Cardiac muscle cell (in vitro differentiated cells and primary cell): ENCODE measurements at regions not wholly inside any gene's neighbourhood (a gene's known extent, or its start where the extent isn't known, plus 50 kb on each side); places are given as distances from the start of the nearest gene placed in this dataset.
"Not testable (repeated sequence)": the region's sequence is repeated elsewhere in the genome, so short reads cannot be mapped to it uniquely, and the experiment has no call there.

ENCODE experiments used
- DNase-seq, 2 donors: peaks; one replicate each; pipeline versions ENCODE4 v3.0.0 to v3.0.0-alpha.2; 2010 to 2017; ENCODE audit warnings: low read depth in 1 of 2, low spot score in 1 of 2
- H3K27ac ChIP-seq: fragments of 200-600 bp; sonication (generic); 2 replicates; pipeline ENCODE4 v1.5.1; 2016
- H3K27me3 ChIP-seq: fragments of 200-600 bp; sonication (generic); 2 replicates; pipeline ENCODE4 v1.6.0; 2016; ENCODE audit warnings: control low read depth
- H3K36me3 ChIP-seq: fragments of 200-600 bp; sonication (generic); 2 replicates; pipeline ENCODE4 v1.5.1; 2016; ENCODE audit warnings: control low read depth
- H3K4me1 ChIP-seq: fragments of 200-600 bp; sonication (generic); 2 replicates; pipeline ENCODE4 v1.8.1; 2017; ENCODE audit warnings: low read depth, mild to moderate bottlenecking, mixed run types
- H3K4me3 ChIP-seq: fragments of 200-600 bp; sonication (generic); 2 replicates; pipeline ENCODE4 v1.5.1; 2016; ENCODE audit warnings: mild to moderate bottlenecking
- H3K9me3 ChIP-seq: fragments of 200-600 bp; sonication (generic); 2 replicates; pipeline ENCODE4 v1.5.1; 2017; ENCODE audit warnings: low read depth, mild to moderate bottlenecking, control low read depth
- TF ChIP-seq, protein P1 (sequence below): IDR thresholded peaks from 2 replicates; pipeline ENCODE4 v1.5.1; 2012; ENCODE audit warnings: low read depth, mild to moderate bottlenecking, low read length

DNA sequence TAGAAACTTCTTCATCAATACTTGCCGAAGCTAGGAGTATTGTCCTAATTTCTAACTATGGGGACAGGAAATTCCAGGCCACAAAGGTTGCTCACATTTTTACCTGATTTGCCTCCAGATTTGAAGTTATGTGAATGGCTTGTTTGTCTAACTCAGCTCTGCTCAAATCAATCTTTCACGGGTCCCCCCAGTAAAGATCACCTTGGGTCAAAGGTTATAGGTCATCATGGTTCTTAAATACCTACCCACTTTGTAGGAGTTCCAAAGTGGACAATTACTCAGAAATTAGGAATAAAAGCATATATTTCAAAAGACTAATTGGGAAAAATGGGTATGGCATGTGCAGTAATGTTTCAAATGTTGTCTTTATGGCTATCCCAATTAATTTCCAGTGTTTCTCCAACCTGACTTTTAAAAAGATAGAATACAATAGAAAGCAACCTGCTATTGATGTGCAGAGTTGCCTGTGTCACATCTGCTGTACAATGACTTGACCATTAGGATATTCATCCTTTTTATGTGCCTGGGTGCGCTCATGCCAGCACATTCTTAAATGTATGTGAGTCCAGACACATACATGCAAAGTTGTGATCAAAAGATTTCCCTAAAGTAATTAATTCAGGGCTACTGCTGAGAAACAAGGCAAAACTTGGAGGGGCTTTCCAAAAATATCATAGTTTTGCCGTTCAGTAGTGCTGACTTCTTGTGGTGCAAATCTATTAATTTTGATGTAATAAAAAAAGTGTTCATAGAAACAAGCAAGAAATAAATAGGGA lies 126.1 kb downstream of the MYCN start:
- TF ChIP-seq, protein P1, sequence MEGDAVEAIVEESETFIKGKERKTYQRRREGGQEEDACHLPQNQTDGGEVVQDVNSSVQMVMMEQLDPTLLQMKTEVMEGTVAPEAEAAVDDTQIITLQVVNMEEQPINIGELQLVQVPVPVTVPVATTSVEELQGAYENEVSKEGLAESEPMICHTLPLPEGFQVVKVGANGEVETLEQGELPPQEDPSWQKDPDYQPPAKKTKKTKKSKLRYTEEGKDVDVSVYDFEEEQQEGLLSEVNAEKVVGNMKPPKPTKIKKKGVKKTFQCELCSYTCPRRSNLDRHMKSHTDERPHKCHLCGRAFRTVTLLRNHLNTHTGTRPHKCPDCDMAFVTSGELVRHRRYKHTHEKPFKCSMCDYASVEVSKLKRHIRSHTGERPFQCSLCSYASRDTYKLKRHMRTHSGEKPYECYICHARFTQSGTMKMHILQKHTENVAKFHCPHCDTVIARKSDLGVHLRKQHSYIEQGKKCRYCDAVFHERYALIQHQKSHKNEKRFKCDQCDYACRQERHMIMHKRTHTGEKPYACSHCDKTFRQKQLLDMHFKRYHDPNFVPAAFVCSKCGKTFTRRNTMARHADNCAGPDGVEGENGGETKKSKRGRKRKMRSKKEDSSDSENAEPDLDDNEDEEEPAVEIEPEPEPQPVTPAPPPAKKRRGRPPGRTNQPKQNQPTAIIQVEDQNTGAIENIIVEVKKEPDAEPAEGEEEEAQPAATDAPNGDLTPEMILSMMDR, result no peak
- Histone ChIP-seq H3K27ac (no peak overlapping the region), H3K4me1 (no peaks in the 10 kb centered on the region), H3K36me3 (no peaks in the 10 kb centered on the region), H3K4me3 (no peak overlapping the region), H3K9me3 (no peaks in the 10 kb centered on the region), H3K27me3 (no peaks in the 10 kb centered on the region)
- no peak for DNase-seq

DNA sequence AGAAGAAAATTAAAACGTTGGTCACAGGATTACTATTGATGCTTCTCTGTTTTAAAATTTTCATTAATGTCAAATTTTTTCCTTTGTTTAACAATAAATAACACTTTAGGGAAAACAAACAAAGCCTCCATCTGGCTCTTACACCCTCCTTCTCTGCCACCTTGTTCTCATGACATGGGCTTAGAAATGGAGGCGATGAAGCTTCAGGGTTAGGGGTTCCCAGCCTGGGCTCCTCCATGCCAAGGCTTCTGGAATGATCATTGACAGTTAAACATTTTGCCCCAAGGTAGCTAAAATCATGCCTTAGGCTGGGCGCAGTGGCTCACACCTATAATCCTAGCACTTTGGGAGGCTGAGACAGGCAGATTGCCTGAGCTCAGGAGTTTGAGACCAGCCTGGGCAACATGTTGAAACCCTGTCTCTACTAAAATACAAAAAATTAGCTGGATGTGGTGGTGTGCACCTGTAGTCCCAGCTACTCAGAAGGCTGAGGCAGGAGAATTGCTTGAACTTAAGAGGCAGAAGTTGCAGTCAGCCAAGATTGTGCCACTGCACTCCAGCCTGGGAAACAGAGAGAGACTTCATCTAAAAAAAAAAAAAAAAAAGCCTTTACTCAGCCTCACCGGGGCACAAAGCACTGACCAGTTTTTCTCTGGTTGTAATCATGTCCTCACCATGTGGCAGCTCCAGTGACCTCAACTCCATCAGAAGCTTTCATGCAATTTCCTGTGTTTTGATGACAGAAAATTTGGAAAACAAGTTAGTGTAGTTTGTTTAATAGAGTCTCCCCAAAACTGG lies 125.1 kb downstream of the MYCN start:
- H3K4me3 ChIP-seq, H3K9me3 ChIP-seq, DNase-seq, H3K4me1 ChIP-seq, H3K27ac ChIP-seq, H3K27me3 ChIP-seq, H3K36me3 ChIP-seq: not testable (repeated sequence)

DNA sequence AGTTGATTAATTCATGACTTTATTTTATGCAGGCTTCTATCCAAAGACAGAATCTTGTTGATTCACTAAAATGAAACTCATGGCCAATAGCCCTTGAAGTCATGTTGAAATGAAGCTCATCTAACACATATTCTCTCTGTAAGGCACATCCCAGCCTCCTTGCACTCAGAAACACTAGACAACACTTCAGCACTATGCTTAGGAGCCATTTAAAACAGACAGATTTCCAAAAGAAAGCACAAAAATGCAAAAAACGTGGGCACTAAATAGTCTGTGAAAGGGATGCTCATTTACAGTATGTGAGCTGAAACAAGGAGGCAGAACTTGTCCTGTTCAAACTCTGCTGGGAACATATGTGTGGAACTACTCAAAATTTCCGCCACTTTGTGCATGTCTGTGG lies 124.4 kb downstream of the MYCN start:
- TF ChIP-seq, protein P1, result no peak
- no peaks in the 10 kb centered on the region for H3K27me3 ChIP-seq
- H3K9me3 ChIP-seq, result no peaks in the 10 kb centered on the region
- no peak for DNase-seq
- no peak overlapping the region for H3K4me3 ChIP-seq
- no peaks in the 10 kb centered on the region for H3K36me3 ChIP-seq
- no peak overlapping the region for H3K27ac ChIP-seq
- H3K4me1 ChIP-seq, result no peaks in the 10 kb centered on the region

DNA sequence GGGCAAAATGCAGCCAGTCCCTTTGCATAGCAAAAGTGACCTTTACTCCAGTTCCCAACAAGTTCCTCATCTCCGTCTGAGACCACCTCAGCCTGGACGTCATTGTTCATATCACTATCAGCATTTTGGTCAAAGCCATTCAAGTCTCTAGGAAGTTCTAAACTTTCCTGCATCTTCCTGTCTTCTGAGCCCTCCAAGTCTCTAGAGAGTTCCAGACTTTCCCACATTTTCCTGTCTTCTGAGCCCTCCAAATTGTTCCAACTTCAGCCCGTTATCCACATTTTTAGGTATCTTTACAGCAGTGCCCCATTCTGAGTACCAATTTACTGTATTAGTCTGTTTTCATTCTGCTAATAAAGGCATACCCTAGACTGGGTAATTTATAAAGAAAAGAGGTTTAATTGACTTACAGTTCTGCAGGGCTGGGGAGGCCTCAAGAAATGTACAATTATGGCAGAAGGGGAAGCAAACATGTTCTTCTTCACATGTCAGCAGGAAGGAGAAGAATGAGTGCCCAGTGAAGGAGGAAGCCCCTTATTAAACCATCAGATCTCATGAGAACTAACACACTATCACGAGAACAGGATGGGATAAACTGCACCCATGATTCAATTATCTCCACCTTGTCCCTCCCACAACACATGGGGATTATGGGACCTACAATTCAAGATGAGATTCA lies 123.7 kb downstream of the MYCN start:
- H3K27ac ChIP-seq, result no peak overlapping the region
- H3K36me3 ChIP-seq, result no peaks in the 10 kb centered on the region
- no peak for DNase-seq
- TF ChIP-seq, protein P1, result no peak
- H3K4me1 ChIP-seq, result no peaks in the 10 kb centered on the region
- H3K9me3 ChIP-seq, result no peaks in the 10 kb centered on the region
- no peak overlapping the region for H3K4me3 ChIP-seq
- H3K27me3 ChIP-seq, result no peaks in the 10 kb centered on the region

DNA sequence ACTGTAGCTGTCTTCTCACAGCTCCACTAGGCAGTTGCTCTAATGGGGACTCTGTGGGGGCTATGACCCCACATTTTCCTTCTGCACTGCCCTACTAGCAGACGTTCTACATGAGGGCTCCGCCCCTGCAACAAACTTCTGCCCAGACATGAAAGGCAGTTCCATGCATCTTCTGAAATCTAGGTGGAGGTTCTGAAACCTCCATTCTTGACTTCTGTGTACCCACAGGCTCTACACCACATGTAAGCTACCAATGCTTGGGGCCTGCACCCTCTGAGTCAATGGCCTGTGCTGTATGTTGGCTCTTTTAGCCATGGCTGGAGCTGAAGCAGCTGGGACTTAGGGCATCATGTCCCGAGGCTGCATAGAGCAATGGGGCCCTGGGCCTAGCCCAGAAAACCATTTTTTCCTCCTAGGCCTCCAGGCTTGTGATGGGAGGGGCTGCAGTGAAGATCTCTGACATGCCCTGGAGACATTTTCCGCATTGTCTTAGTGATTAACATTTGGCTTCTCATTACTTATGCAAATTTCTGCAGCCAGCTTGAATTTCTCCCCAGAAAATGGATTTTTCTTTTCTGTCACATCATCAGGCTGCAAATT lies 123.0 kb downstream of the MYCN start:
- no peak overlapping the region for H3K4me3 ChIP-seq
- H3K9me3 ChIP-seq, result no peaks in the 10 kb centered on the region
- H3K27me3 ChIP-seq, result no peaks in the 10 kb centered on the region
- no peaks in the 10 kb centered on the region for H3K36me3 ChIP-seq
- H3K4me1 ChIP-seq, result no peaks in the 10 kb centered on the region
- TF ChIP-seq, protein P1, result no peak
- no peak for DNase-seq
- H3K27ac ChIP-seq, result no peak overlapping the region
